Panc1 (cell line): ENCODE measurements at regions not wholly inside any gene's neighbourhood (a gene's known extent, or its start where the extent isn't known, plus 50 kb on each side); places are given as distances from the start of the nearest gene placed in this dataset.

Experiments
- ATAC-seq: fragments of 200-7000 bp; cut with Tn5 transposase; 2 replicates; pipeline ENCODE4 v1.9.1; 2020; ENCODE audit warnings: mild to moderate bottlenecking, moderate library complexity
- BruUV-seq: library from RNA; stranded (reverse); fragments of 400-500 nt; replicated peaks from 2 replicates; lab custom pipeline; 2021; lab: Mats Ljungman, UMichigan
- CTCF ChIA-PET: fragments of 300-600 bp; sonication (Branson Sonifier 250); formaldehyde crosslinking; loops from one replicate; lab custom pipeline; 2022; ENCODE audit warnings: antibody characterized with exemption; lab: Charles Lee
- POLR2A ChIA-PET: fragments of 300-600 bp; sonication (Branson Sonifier 250); formaldehyde crosslinking; loops from one replicate; lab custom pipeline; 2022; ENCODE audit warnings: antibody characterized with exemption; lab: Charles Lee
- DNase-seq: peaks from one replicate; pipeline ENCODE4 v3.0.0-alpha.2; 2010; ENCODE audit warnings: low read depth, low spot score
- H3K27ac ChIP-seq: 2 replicates; pipeline ENCODE4 v1.5.1; 2011; ENCODE audit warnings: mild to moderate bottlenecking, low read length, inconsistent platforms
- H3K27me3 ChIP-seq: fragments of 200-500 bp; sonication (Bioruptor generic); 2 replicates; pipeline ENCODE4 v1.6.0; 2014; ENCODE audit warnings: low read length, inconsistent platforms; ENCODE audit not compliant: control insufficient read depth, insufficient read depth
- H3K36me3 ChIP-seq: fragments of 200-500 bp; sonication (Bioruptor generic); 2 replicates; pipeline ENCODE4 v1.5.1; 2014; ENCODE audit warnings: inconsistent platforms, mild to moderate bottlenecking, low read length, moderate library complexity; ENCODE audit not compliant: control insufficient read depth, insufficient read depth
- H3K4me1 ChIP-seq: 2 replicates; pipeline ENCODE4 v1.5.1; 2011; ENCODE audit warnings: inconsistent platforms, mild to moderate bottlenecking, low read length, moderate library complexity; ENCODE audit not compliant: control insufficient read depth, insufficient read depth
- H3K4me3 ChIP-seq, 2 experiments: 2 replicates each; pipeline ENCODE4 v1.5.1; 2011 to 2012; ENCODE audit warnings: low read depth in 2 of 2, low read length in 2 of 2, mild to moderate bottlenecking in 2 of 2, inconsistent platforms in 1 of 2, moderate library complexity in 1 of 2
- H3K9me3 ChIP-seq: fragments of 200-500 bp; sonication (Bioruptor generic); 2 replicates; pipeline ENCODE4 v1.5.1; 2014; ENCODE audit warnings: low read depth, mild to moderate bottlenecking, inconsistent platforms, low read length, moderate library complexity; ENCODE audit not compliant: control insufficient read depth, insufficient read depth
- CTCF ChIP-seq: fragments of 450-650 bp; IDR thresholded peaks from 2 replicates; pipeline ENCODE4 v1.5.1; 2017; ENCODE audit warnings: mild to moderate bottlenecking
- POLR2AphosphoS5 ChIP-seq: IDR thresholded peaks from 2 replicates; pipeline ENCODE4 v1.6.1; 2012; ENCODE audit warnings: mild to moderate bottlenecking, low read depth, low read length, moderate library complexity
- REST ChIP-seq, 2 experiments: IDR thresholded peaks; 2 replicates each; pipeline ENCODE4 v1.6.1; 2011 to 2012; ENCODE audit warnings: low read depth in 2 of 2, control low read depth in 1 of 2, low read length in 1 of 2, mild to moderate bottlenecking in 1 of 2, moderate library complexity in 1 of 2; ENCODE audit not compliant: insufficient read depth in 1 of 2
- SIN3A ChIP-seq: IDR thresholded peaks from 2 replicates; pipeline ENCODE4 v1.6.1; 2012; ENCODE audit warnings: low read depth, mild to moderate bottlenecking, low read length, moderate library complexity, borderline replicate concordance; ENCODE audit not compliant: insufficient read depth
- TCF7L2 ChIP-seq: IDR thresholded peaks from 2 replicates; pipeline ENCODE4 v1.6.1; 2011; ENCODE audit warnings: mild to moderate bottlenecking, low read depth, low read length, inconsistent platforms
- in situ Hi-C: cut with HindIII; loops from 2 replicates; pipeline ENCODE4 v1.10.0; 2016; ENCODE audit warnings: low sequenced_read_pairs, low pct_unique_long_range_greater_than_20kb
- intact Hi-C: fragments of 100-400 bp; cut with micrococcal nuclease; formaldehyde crosslinking; loops from one replicate; pipeline ENCODE4 v1.10.0; 2022; ENCODE audit not compliant: unreplicated experiment

DNA sequence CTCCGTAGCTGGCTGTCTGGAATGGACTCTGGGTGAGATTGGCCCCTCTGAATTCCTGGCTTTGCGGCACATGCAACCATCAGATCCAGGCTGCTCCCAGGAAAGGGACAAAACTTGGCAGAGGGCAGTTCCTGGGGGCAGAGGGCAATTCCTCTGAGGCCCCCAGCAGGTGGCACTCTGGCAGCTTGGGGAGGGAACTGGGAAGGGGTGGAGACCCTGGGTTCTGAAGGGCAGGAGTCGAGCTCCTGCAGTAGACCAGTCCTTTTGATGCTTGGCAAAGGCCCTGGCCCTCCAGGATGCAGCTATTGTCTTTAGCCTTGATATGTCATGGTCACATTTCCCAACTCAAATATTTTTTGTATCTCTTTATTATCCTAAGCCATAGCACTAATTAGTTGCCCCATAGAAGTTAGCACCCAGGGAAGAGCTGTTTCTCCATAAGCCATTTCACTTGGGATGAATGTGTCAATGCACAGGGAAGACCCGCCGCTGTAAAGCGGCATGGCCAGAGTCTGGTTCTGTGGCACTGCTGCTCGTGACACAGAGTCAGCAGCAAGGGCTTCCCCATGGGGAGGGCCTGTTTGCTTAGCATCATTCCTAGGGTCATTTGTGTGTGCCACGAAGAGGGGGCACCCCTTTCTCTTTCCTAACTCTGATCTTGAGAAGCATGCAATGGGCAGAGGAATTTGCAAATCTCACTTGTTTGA is 51.2 kb upstream of the CDK20 start:
- no peaks in the 10 kb centered on the region for H3K27me3 ChIP-seq
- TF ChIP-seq CTCF (no peak), REST (IDR thresholded peaks at IDR 0.05; ENCODE audit: insufficient read depth in 1 of 2, low read depth in 2 of 2, low read length in 1 of 2) (no peak), POLR2AphosphoS5 (no peak), SIN3A (no peak)
- no TSS peak for BruUV-seq
- H3K36me3 ChIP-seq = no peaks in the 10 kb centered on the region
- CTCF ChIA-PET = no interaction called here
- in situ Hi-C loops = no loop called here
- intact Hi-C loops = no loop called here
- H3K4me3 ChIP-seq = no peak overlapping the region
- H3K27ac ChIP-seq = no peak overlapping the region
- ATAC-seq = no peak
- DNase-seq = no peak
- no peaks in the 10 kb centered on the region for H3K9me3 ChIP-seq
- POLR2A ChIA-PET = no interaction called here
- H3K4me1 ChIP-seq = no peaks in the 10 kb centered on the region

- CTCF ChIA-PET = no interaction called here
- TF ChIP-seq POLR2AphosphoS5 (no peak), SIN3A (no peak), REST (IDR thresholded peaks at IDR 0.05; ENCODE audit: insufficient read depth in 1 of 2, low read depth in 2 of 2, low read length in 1 of 2) (no peak), CTCF (no peak), TCF7L2 (no peak)
- no peak for ATAC-seq
- H3K36me3 ChIP-seq = no peaks in the 10 kb centered on the region
- DNase-seq = no peak
- H3K27me3 ChIP-seq = no peaks in the 10 kb centered on the region
- H3K4me1 ChIP-seq = no peaks in the 10 kb centered on the region
- intact Hi-C loops = no loop called here
- no peaks in the 10 kb centered on the region for H3K9me3 ChIP-seq
- in situ Hi-C loops = no loop called here
- no TSS peak for BruUV-seq
- POLR2A ChIA-PET = no interaction called here
- H3K4me3 ChIP-seq = no peak overlapping the region
- H3K27ac ChIP-seq = no peak overlapping the region
Observed at GRCh38 chr9:88024896-88025295, 50.6 kb upstream of the CDK20 start.
